HFF-Myc (cell line): ENCODE measurements at regions not wholly inside any gene's neighbourhood (a gene's known extent, or its start where the extent isn't known, plus 50 kb on each side); places are given as distances from the start of the nearest gene placed in this dataset.

Source experiments
- DNase-seq: peaks from one replicate; pipeline ENCODE4 v3.0.0-alpha.2; 2011; ENCODE audit warnings: low read depth; ENCODE audit errors: extremely low read depth
- H3K4me3 ChIP-seq: replicated peaks from 2 replicates; pipeline ENCODE4 v1.5.1; 2011; ENCODE audit warnings: low read depth, mild to moderate bottlenecking, control low read depth, low read length
- CTCF ChIP-seq: IDR thresholded peaks from 2 replicates; pipeline ENCODE4 v1.5.1; 2012; ENCODE audit warnings: mild to moderate bottlenecking, low read depth, low read length, control low read depth; ENCODE audit errors: missing control alignments

GRCh38 chr6:145368075-145368474, 367.2 kb downstream of the EPM2A start:
- no peak for DNase-seq
- no peak overlapping the region for H3K4me3 ChIP-seq
- no peak for TF ChIP-seq CTCF

- no peak for DNase-seq
- no peak overlapping the region for H3K4me3 ChIP-seq
- TF ChIP-seq CTCF, result no peak
These were observed 364.8 kb downstream of the EPM2A start for GRCh38 chr6:145370559-145370958.

- no peak for DNase-seq
- H3K4me3 ChIP-seq, result no peak overlapping the region
- no peak for TF ChIP-seq CTCF
These were observed 362.6 kb downstream of the EPM2A start for GRCh38 chr6:145372671-145373151.

GRCh38 chr6:145373826-145374225, 361.5 kb downstream of the EPM2A start:
- no peak overlapping the region for H3K4me3 ChIP-seq
- no peak for DNase-seq
- TF ChIP-seq CTCF, result no peak

- no peak for TF ChIP-seq CTCF
- DNase-seq, result no peak
- H3K4me3 ChIP-seq, result no peak overlapping the region
These were observed 360.8 kb downstream of the EPM2A start for GRCh38 chr6:145374570-145374969.

- DNase-seq, result no peak
- no peak overlapping the region for H3K4me3 ChIP-seq
- TF ChIP-seq CTCF, result no peak
These were observed 359.8 kb downstream of the EPM2A start for GRCh38 chr6:145375502-145375901.

- TF ChIP-seq CTCF, result no peak
- no peak overlapping the region for H3K4me3 ChIP-seq
- DNase-seq, result no peak
These were observed 355.1 kb downstream of the EPM2A start for GRCh38 chr6:145380186-145380585.
